ENCODE measurements at regions not wholly inside any gene's neighbourhood (a gene's known extent, or its start where the extent isn't known, plus 50 kb on each side); places are given as distances from the start of the nearest gene placed in this dataset.
A peak's percentile ranks its signal among the peaks of the same experiment; 100 is the strongest.

- DNase-seq: no peak
These were observed 480.0 kb upstream of the USP24 start for GRCh38 chr1:55695151-55695550.

GRCh38 chr1:55694310-55694801 is 479.2 kb upstream of the USP24 start:
- DNase-seq: no peak

DNA sequence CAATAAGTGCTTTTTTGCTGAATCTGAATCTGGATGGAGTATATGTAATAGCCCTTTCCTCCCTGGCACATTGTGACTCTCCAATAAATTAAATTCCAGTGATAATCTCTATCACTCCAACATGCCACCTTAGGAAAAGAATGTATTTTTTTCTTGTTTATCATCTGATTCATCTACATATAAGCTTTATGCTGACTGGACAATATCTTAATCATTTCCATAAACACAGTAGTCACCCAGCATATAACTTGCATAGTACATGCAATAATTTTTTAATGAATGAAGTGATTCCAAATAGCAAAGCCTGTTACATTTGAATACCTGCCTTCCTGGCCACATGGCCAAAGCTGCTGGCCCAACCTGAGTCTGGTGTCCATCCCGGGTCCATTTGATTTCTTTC is 477.6 kb upstream of the USP24 start:
- DNase-seq: no peak

- no peak for DNase-seq
These were observed 475.2 kb upstream of the USP24 start for GRCh38 chr1:55690366-55690765.

- no peak for DNase-seq
These were observed 474.6 kb upstream of the USP24 start for GRCh38 chr1:55689800-55690199.

DNA sequence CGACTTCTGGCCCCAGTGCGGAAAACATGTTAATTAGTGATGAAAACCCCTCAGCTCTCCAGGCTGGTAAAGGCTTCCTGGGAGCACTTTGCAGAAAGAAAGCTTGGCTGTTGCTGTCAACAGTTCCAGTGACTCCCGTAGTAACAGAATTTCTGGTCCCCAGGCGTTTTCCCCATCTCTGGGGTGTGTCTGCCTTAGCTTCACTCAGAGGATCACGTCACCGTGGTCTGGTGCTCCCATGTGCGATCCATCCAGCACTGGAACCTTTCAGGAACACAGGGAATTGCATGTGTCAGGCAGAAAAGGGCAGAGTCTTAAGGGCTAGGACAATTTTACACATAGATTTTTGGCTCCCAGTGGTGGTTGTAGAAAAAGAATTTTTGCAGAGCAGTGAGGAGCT is 470.4 kb upstream of the USP24 start:
- no peak for DNase-seq

GRCh38 chr1:55684131-55684650 is 469.0 kb upstream of the USP24 start:
- DNase-seq: no peak

DNA sequence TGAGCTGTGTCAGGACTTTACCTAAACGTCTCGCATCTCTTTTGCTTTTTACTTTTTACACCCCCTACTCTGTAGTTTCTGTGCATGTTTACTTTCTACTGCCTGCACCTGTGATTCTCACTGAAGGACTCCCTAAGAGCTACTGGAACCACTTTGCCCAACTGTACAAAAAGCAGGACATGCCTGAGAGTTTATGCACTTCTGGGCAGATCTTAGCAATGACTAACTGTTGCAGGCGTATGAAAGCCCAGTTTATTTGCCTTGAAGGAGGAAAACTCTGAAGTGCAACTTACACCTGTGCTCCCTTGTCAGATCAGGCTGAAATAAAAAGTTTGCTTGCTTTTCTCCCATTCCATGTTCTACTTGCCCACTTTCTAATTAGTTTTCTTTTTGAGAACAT is 467.0 kb upstream of the USP24 start:
- no peak for DNase-seq

- no peak for DNase-seq
These were observed 464.8 kb upstream of the USP24 start for GRCh38 chr1:55679971-55680370.

DNA sequence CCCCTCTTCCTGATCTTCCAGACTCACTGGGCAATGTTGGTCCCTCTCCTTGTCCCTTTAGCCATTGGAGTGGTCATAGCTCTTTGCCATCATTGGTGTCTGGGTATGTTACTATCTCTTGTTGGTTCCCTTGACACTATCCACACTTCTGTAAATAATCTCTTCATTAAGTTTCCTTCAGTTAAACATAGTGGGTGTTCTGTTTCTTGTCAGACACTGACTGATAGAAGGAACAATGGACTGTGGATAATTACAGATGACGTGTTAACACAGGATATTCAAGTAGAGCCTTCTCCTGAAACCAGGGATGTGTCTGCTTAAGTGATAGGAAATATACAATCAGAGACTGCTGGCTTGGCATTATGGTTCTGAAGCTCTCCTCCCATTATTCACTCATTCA is 458.3 kb upstream of the USP24 start:
- DNase-seq: no peak

DNA sequence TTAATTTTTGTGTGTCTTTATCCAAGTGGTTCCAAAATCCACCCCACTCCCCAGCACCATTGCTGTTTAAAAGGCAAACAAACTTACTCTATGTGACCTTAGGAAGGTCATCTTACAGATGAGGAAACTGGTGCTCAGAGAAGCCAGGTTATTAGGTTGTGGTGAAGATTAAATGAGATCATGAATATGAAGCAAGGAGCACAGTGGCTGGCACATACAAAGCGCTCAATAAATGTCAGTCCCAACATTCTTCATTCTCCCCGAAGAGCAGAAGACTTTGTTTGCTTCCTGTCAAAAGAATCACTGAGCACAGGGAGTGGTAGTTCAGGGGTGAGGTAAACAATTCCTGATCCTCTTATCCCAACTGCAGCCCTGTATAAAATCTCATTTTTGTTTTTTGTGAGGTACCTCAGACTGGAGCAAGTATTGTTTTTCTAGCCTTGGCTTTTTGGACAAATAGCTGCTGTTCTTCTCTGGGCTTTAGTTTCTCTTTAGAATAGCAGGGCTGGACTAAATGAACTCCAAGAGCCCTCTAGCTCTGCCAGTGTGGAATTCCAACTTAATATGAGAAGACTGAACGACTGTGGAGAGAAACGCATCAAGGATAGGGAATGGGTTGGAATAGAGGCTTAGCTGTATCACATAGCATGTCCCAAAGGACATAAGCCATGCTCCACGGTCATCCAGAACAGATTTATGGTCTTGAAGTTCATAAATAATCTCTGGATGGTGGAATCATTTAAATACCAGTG is 455.3 kb upstream of the USP24 start:
- no peak for DNase-seq

DNA sequence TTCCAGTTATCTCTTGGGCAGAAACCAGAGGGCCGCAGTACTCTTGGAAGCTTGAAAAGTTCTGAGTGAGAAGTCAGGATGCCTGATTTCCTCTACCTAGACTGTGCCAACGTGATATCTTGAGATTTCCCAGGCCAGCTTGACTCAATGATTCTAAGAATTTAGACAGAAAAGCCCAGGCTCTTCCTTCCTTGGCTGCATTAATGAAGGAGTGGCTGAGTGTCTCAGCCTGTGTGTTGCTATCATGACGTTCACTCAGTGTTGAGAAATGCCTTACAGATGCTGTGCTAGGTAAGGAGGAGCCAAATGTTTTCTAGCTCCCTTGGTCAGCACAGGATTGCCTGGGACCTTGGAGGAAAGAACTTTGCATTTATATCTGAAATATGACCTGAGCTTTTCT is 454.1 kb upstream of the USP24 start:
- DNase-seq: no peak

- DNase-seq: no peak
These were observed 447.7 kb upstream of the USP24 start for GRCh38 chr1:55662875-55663274.

DNA sequence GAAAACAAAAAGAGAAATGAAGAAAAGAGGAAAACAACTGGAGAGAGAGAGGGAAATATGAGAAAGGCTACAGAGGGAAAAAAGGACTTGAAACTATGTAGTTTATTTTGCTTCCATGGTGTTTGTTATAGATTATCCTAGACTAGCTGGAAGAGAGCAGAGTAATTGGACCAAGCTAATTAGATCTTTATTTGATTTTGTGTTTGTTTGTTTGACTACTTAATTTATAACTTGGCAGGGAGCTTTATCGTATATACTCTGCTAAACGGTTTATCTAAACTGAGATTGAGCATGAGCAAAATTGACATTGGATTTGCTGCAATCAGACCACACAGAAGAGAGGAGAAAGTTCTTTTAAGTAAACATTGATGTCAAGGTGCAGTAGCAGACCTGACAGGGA is 443.8 kb upstream of the USP24 start:
- DNase-seq: no peak

- DNase-seq: no peak
These were observed 439.6 kb upstream of the USP24 start for GRCh38 chr1:55654750-55655149.

DNA sequence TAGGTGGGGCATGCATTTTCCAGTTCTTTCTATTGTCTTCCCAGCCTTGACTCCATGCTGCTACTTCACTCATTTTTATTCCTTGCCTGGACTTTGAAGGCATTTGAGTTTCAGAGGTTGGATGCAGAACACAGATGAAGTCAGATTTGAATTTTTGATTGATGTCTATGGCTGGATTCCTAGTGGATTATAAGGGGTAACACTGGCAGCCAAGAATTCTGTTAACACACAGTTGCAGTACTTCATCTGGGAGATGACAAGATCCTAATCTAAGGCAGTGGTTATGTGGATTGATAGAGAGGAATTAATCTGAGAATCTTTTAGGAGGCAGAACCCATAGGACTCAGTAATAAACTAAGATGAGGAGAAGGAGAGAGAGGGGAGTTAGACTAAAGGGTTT is 439.0 kb upstream of the USP24 start:
- DNase-seq: no peak

- no peak for DNase-seq
These were observed 435.3 kb upstream of the USP24 start for GRCh38 chr1:55650444-55650843.

- DNase-seq: no peak
These were observed 431.0 kb upstream of the USP24 start for GRCh38 chr1:55646181-55646580.

- no peak for DNase-seq
These were observed 430.1 kb upstream of the USP24 start for GRCh38 chr1:55645270-55645669.

GRCh38 chr1:55641947-55642346 is 426.8 kb upstream of the USP24 start:
- no peak for DNase-seq

- peak; percentile 64 for DNase-seq
These were observed 425.7 kb upstream of the USP24 start for GRCh38 chr1:55640708-55641473.

DNA sequence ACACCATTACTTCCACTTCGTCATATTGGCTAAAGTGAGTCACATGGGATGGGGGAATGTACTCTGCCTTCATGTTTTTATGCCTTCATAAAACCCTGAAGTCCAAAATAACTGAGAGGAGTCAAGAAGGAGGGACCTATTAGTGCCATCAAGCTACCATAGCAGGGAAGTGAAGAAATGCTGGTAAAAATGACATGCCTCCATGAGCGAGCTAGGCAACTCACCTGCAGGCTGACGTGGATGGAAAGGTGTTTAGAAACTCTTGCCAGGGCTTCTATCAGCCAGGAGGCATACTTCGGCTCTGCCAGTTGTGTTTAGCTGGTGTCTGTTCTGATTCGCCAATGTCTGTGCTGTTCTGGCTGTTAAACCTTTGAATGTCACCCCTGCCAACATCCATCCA is 424.4 kb upstream of the USP24 start:
- DNase-seq: no peak

DNA sequence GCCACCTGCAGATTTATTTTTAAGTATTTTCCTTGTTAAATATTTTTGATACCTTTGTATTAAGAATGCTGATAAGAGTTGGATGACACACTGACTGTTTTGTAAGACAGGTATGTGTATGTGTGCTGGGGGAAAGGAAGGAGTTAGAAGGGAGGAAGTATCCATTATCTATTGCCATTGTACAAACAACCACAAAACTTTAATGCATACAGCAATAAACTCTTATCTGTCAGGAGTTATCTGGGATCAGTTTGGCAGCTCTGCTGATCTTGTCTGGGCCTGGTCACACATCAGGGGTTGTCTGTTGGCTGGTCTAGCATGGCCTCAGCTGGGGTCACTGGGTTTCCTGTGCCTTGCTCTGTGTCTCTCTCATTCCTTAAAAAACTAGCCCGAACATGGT is 423.9 kb upstream of the USP24 start:
- DNase-seq: no peak

GRCh38 chr1:55636696-55637095 is 421.5 kb upstream of the USP24 start:
- no peak for DNase-seq
